ENCODE measurements at regions not wholly inside any gene's neighbourhood (a gene's known extent, or its start where the extent isn't known, plus 50 kb on each side); places are given as distances from the start of the nearest gene placed in this dataset.

GRCh38 chr6:144632266-144632665 lies 347.1 kb downstream of the UTRN start:
- no peak for TF ChIP-seq POLR2AphosphoS5 (IDR thresholded peaks at IDR 0.05)
- TF ChIP-seq, protein P1, sequence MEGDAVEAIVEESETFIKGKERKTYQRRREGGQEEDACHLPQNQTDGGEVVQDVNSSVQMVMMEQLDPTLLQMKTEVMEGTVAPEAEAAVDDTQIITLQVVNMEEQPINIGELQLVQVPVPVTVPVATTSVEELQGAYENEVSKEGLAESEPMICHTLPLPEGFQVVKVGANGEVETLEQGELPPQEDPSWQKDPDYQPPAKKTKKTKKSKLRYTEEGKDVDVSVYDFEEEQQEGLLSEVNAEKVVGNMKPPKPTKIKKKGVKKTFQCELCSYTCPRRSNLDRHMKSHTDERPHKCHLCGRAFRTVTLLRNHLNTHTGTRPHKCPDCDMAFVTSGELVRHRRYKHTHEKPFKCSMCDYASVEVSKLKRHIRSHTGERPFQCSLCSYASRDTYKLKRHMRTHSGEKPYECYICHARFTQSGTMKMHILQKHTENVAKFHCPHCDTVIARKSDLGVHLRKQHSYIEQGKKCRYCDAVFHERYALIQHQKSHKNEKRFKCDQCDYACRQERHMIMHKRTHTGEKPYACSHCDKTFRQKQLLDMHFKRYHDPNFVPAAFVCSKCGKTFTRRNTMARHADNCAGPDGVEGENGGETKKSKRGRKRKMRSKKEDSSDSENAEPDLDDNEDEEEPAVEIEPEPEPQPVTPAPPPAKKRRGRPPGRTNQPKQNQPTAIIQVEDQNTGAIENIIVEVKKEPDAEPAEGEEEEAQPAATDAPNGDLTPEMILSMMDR (IDR thresholded peaks at IDR 0.05) = no peak

All from upper lobe of left lung (tissue), 4 donors.